NCI-H526 treated with DMSO at 0.1 percent for 48 hours (cell line): ENCODE measurements at regions not wholly inside any gene's neighbourhood (a gene's known extent, or its start where the extent isn't known, plus 50 kb on each side); places are given as distances from the start of the nearest gene placed in this dataset.
"Not testable (repeated sequence)": the region's sequence is repeated elsewhere in the genome, so short reads cannot be mapped to it uniquely, and the experiment has no call there.

Experiments used
- DNase-seq: peaks from one replicate; lab custom pipeline; 2025; lab: John Stamatoyannopoulos, UW

GRCh38 chr6:168255283-168255881 is 64.2 kb downstream of the DACT2 start:
- no peak for DNase-seq

GRCh38 chr6:168252267-168252666 is 67.3 kb downstream of the DACT2 start:
- no peak for DNase-seq

DNA sequence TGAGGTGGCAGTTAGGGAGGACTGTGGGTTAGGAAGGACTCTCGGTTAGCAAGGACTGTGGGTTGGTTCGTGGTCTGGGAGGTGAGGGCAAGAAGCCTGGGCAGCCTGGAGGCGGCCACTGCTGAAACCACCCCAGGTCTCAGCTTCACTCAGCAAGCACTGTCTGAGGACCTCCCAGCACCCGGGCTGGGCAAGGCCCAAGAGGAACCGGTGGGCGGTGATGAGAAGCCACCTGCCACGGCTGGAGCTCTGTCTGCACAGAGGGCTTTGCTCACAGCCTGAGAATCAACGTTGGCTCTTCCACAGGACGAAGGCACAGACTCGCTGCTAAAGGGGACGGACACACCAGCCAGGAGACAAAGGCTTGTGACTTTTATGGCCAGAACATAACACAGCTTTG is 69.3 kb downstream of the DACT2 start:
- DNase-seq = no peak

- no peak for DNase-seq
Observed at GRCh38 chr6:168249746-168250145, 69.8 kb downstream of the DACT2 start.

GRCh38 chr6:168248148-168248620 is 71.4 kb downstream of the DACT2 start:
- DNase-seq = no peak

- peak; percentile 31 for DNase-seq
Observed at GRCh38 chr6:168247443-168248147, 72.0 kb downstream of the DACT2 start.

DNA sequence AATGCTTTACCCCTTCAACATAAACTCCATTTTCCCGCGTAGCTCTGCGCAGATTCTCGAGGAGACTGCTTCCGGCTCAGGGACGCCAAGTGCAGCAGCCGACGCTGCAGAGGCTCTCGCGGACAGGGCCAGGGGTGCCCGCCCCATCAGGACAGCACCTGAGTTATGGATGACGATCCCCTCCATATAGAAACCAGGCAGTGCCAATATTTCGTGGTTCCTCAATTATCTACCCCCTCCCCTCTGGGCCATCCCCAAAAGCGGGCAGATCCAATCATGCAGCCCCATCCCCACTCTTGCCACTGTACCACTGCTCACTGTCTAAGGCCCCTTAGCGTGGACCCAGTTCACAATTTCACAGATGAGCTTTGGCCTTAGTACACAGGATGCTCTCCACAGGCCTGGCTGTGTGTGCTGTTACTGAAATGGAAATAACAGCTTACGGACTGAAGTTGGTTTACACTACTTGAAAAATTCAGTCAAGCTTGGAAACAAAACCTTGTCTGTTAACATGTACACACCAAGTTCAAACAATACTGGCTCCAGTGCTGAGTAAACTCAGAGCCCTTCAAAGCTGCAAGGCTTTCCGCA is 74.5 kb downstream of the DACT2 start:
- no peak for DNase-seq

GRCh38 chr6:168243812-168244376 is 75.7 kb downstream of the DACT2 start:
- no peak for DNase-seq

- DNase-seq = no peak
Observed at GRCh38 chr6:168242940-168243225, 76.7 kb downstream of the DACT2 start.

GRCh38 chr6:168242111-168242939 is 77.3 kb downstream of the DACT2 start:
- no peak for DNase-seq

GRCh38 chr6:168240160-168240559 is 79.4 kb downstream of the DACT2 start:
- no peak for DNase-seq

DNA sequence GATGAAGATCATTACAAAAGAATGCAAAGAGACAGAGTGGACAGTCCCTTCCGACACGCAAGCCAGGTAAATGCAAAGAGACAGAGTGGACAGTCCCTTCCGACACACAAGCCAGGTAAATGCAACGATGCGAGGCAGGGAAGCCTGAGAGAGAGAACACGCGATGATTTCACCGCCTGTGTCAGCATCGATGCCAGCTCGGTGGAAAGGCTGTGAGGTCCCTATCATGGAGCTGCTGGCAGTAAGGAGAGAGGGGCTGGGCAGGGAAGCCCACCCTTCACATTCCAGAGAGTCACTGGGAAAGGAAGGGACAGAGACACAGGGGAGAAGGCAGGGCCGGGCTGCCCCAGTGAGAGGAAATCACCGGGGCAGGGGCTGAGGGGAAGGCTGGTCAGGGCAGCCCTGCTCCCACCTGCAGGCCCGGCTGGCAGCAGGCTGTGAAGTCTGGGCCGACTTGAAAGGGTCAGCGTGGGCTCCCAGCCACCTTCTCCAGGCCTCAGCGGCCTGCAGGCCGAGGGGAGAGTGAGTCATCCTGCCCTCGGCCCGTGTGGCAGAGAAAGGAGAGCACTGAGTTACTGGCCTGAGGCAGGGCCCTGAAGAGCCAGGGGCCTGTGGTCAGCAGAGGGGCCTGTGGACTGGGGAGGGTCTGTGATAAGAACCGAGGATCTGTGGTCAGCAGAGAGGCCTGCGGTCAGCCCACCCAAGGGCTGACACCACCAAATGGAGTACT is 80.4 kb downstream of the DACT2 start:
- DNase-seq = no peak

- DNase-seq = no peak
Observed at GRCh38 chr6:168238159-168238909, 81.2 kb downstream of the DACT2 start.

DNA sequence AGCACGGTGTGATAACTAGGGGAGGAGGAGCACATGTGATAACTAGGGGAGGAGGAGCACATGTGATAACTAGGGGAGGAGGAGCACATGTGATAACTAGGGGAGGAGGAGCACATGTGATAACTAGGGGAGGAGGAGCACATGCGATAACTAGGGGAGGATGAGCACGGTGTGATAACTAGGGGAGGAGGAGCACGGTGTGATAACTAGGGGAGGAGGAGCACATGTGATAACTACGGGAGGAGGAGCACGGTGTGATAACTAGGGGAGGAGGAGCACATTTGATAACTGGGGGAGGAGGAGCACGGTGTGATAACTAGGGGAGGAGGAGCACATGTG is 85.7 kb downstream of the DACT2 start:
- not testable (repeated sequence) for DNase-seq

- no peak for DNase-seq
Observed at GRCh38 chr6:168232989-168233874, 86.3 kb downstream of the DACT2 start.

- DNase-seq = no peak
Observed at GRCh38 chr6:168232528-168232927, 87.0 kb downstream of the DACT2 start.

- no peak for DNase-seq
Observed at GRCh38 chr6:168232062-168232461, 87.5 kb downstream of the DACT2 start.

GRCh38 chr6:168231393-168231957 is 88.1 kb downstream of the DACT2 start:
- no peak for DNase-seq

DNA sequence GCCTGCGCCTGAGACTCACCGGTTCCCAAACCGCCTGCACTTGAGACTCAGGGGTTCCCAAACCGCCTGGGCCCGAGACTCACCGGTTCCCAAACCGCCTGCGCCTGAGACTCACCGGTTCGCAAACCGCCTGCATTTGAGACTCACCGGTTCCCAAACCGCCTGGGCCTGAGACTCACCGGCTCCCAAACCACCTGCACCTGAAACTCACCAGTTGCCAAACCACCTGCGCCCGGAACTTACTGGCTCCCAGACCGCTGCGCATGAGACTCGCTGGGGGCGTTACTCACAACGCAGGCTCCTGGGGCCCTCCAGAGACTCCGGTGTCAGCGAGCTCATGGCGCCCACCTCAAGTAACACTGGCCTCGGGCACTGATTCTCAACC is 90.2 kb downstream of the DACT2 start:
- no peak for DNase-seq
